Subcutaneous abdominal adipose tissue (tissue), 5 donors: ENCODE measurements at regions not wholly inside any gene's neighbourhood (a gene's known extent, or its start where the extent isn't known, plus 50 kb on each side); places are given as distances from the start of the nearest gene placed in this dataset.

Source experiments
- H3K27ac ChIP-seq: one replicate; pipeline ENCODE4 v1.7.0; 2013; ENCODE audit warnings: low read depth, mild to moderate bottlenecking, inconsistent platforms, low read length, moderate library complexity
- H3K27me3 ChIP-seq, 5 donors: one replicate each; pipeline ENCODE4 v1.7.0; 2013; ENCODE audit warnings: low read length in 5 of 5, inconsistent platforms in 1 of 5; ENCODE audit not compliant: control insufficient read depth in 5 of 5, insufficient read depth in 4 of 5
- H3K36me3 ChIP-seq, 5 donors: one replicate each; pipeline ENCODE4 v1.7.0; 2013; ENCODE audit warnings: low read length in 5 of 5; ENCODE audit not compliant: control insufficient read depth in 5 of 5, insufficient read depth in 5 of 5
- H3K4me1 ChIP-seq, 5 donors: one replicate each; pipeline ENCODE4 v1.7.0; 2013; ENCODE audit warnings: low read length in 5 of 5, mild to moderate bottlenecking in 3 of 5, moderate library complexity in 1 of 5; ENCODE audit not compliant: control insufficient read depth in 5 of 5, insufficient read depth in 5 of 5
- H3K4me3 ChIP-seq, 5 donors: one replicate each; pipeline ENCODE4 v1.7.0; 2013; ENCODE audit warnings: low read length in 5 of 5, low read depth in 1 of 5
- H3K9ac ChIP-seq, 5 donors: one replicate each; pipeline ENCODE4 v1.7.0; 2013; ENCODE audit warnings: low read length in 5 of 5, mild to moderate bottlenecking in 4 of 5, moderate library complexity in 3 of 5
- H3K9me3 ChIP-seq, 5 donors: one replicate each; pipeline ENCODE4 v1.7.0; 2013; ENCODE audit warnings: low read length in 5 of 5; ENCODE audit not compliant: control insufficient read depth in 5 of 5
- donor health status: healthy.
- donor health status: healthy.
- donor health status: healthy.
- donor health status: healthy.
- donor health status: healthy.

- Histone ChIP-seq H3K4me3 (no peak overlapping the region), H3K4me1 (no peaks in the 10 kb centered on the region), H3K27ac (no peak overlapping the region), H3K27me3 (no peaks in the 10 kb centered on the region), H3K9ac (no peak overlapping the region), H3K36me3 (no peaks in the 10 kb centered on the region), H3K9me3 (no peaks in the 10 kb centered on the region)
Observed at GRCh38 chr1:187249196-187249595, 420.4 kb downstream of the PLA2G4A start.

GRCh38 chr1:187252923-187253322 lies 424.2 kb downstream of the PLA2G4A start:
- Histone ChIP-seq H3K27ac (no peak overlapping the region), H3K4me3 (no peak overlapping the region), H3K4me1 (no peaks in the 10 kb centered on the region), H3K27me3 (no peaks in the 10 kb centered on the region), H3K9me3 (no peaks in the 10 kb centered on the region), H3K36me3 (no peaks in the 10 kb centered on the region), H3K9ac (no peak overlapping the region)

GRCh38 chr1:187257476-187257875 lies 428.7 kb downstream of the PLA2G4A start:
- H3K36me3 ChIP-seq = no peaks in the 10 kb centered on the region
- no peak overlapping the region for H3K9ac ChIP-seq
- H3K4me1 ChIP-seq = no peaks in the 10 kb centered on the region
- no peaks in the 10 kb centered on the region for H3K9me3 ChIP-seq
- H3K27ac ChIP-seq = no peak overlapping the region
- no peak overlapping the region for H3K4me3 ChIP-seq
- no peaks in the 10 kb centered on the region for H3K27me3 ChIP-seq

- Histone ChIP-seq H3K4me1 (no peaks in the 10 kb centered on the region), H3K27me3 (no peaks in the 10 kb centered on the region), H3K4me3 (no peak overlapping the region), H3K36me3 (no peaks in the 10 kb centered on the region), H3K27ac (no peak overlapping the region), H3K9ac (no peak overlapping the region), H3K9me3 (no peaks in the 10 kb centered on the region)
Observed at GRCh38 chr1:187261637-187262036, 432.9 kb downstream of the PLA2G4A start.

- Histone ChIP-seq H3K36me3 (no peaks in the 10 kb centered on the region), H3K27ac (no peak overlapping the region), H3K4me3 (no peak overlapping the region), H3K9me3 (no peaks in the 10 kb centered on the region), H3K27me3 (no peaks in the 10 kb centered on the region), H3K9ac (no peak overlapping the region), H3K4me1 (no peaks in the 10 kb centered on the region)
Observed at GRCh38 chr1:187262731-187263130, 434.0 kb downstream of the PLA2G4A start.

- H3K9ac ChIP-seq = no peak overlapping the region
- no peak overlapping the region for H3K4me3 ChIP-seq
Observed at GRCh38 chr1:187264995-187265602, 436.4 kb downstream of the PLA2G4A start.

GRCh38 chr1:187266051-187266450 lies 437.3 kb downstream of the PLA2G4A start:
- Histone ChIP-seq H3K27me3 (no peaks in the 10 kb centered on the region), H3K27ac (no peak overlapping the region), H3K9me3 (no peaks in the 10 kb centered on the region), H3K4me1 (no peaks in the 10 kb centered on the region), H3K36me3 (no peaks in the 10 kb centered on the region), H3K4me3 (no peak overlapping the region), H3K9ac (no peak overlapping the region)

More at GRCh38 chr1:187264995-187265602, 436.4 kb downstream of the PLA2G4A start:
- H3K4me1 ChIP-seq = no peaks in the 10 kb centered on the region
- H3K27ac ChIP-seq = no peak overlapping the region
- no peaks in the 10 kb centered on the region for H3K36me3 ChIP-seq
- H3K27me3 ChIP-seq = no peaks in the 10 kb centered on the region
- H3K9me3 ChIP-seq = no peaks in the 10 kb centered on the region

GRCh38 chr1:187267827-187268226 lies 439.1 kb downstream of the PLA2G4A start:
- no peak overlapping the region for H3K27ac ChIP-seq
- H3K9me3 ChIP-seq = no peaks in the 10 kb centered on the region
- no peaks in the 10 kb centered on the region for H3K36me3 ChIP-seq
- H3K9ac ChIP-seq = no peak overlapping the region
- H3K27me3 ChIP-seq = no peaks in the 10 kb centered on the region
- no peak overlapping the region for H3K4me3 ChIP-seq
- no peaks in the 10 kb centered on the region for H3K4me1 ChIP-seq

- Histone ChIP-seq H3K36me3 (no peaks in the 10 kb centered on the region), H3K9me3 (no peaks in the 10 kb centered on the region), H3K27me3 (no peaks in the 10 kb centered on the region), H3K4me1 (no peaks in the 10 kb centered on the region), H3K9ac (no peak overlapping the region), H3K27ac (no peak overlapping the region), H3K4me3 (no peak overlapping the region)
Observed at GRCh38 chr1:187270256-187270655, 441.5 kb downstream of the PLA2G4A start.

- Histone ChIP-seq H3K4me1 (no peaks in the 10 kb centered on the region), H3K4me3 (no peak overlapping the region), H3K27me3 (no peaks in the 10 kb centered on the region), H3K9ac (no peak overlapping the region), H3K36me3 (no peaks in the 10 kb centered on the region), H3K9me3 (no peaks in the 10 kb centered on the region), H3K27ac (no peak overlapping the region)
Observed at GRCh38 chr1:187275346-187275745, 446.6 kb downstream of the PLA2G4A start.
